ENCODE measurements at regions not wholly inside any gene's neighbourhood (a gene's known extent, or its start where the extent isn't known, plus 50 kb on each side); places are given as distances from the start of the nearest gene placed in this dataset.

DNA sequence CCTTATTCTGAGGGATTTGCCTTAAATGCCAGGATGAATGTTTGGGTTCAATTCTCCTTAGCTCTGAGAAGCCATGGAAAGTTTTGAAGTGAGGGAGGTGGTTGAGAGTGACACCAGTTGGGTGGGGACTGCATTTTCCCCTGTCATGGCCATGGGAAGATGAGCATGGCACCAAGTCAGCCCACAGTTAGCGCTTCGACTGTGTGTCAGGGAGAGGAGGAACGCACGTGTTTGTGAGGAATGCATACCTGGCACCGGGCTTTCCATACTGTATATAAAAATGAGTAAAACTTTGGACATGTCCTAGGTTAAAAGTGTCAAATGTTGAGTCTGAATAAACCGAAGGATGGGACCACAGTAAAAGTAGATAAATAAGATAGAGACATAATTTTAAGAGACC lies 187.5 kb upstream of the KL start:
- Histone ChIP-seq H3K27me3 (replicated peaks; ENCODE audit: insufficient read depth) (no peaks in the 10 kb centered on the region), H3K4me3 (no peak overlapping the region), H3K27ac (no peak overlapping the region), H3K4me1 (ENCODE audit: control insufficient read depth in 1 of 2, low read depth in 2 of 2) (no peaks in the 10 kb centered on the region), H3K9me3 (peaks cover 7% of the 10 kb centered on the region), H3K36me3 (no peaks in the 10 kb centered on the region)
- ATAC-seq (ENCODE audit: insufficient number of reproducible peaks, low FRiP score, low read depth) (no peak), DNase-seq (ENCODE audit: low spot score) (no peak)
- TF ChIP-seq, protein P1, sequence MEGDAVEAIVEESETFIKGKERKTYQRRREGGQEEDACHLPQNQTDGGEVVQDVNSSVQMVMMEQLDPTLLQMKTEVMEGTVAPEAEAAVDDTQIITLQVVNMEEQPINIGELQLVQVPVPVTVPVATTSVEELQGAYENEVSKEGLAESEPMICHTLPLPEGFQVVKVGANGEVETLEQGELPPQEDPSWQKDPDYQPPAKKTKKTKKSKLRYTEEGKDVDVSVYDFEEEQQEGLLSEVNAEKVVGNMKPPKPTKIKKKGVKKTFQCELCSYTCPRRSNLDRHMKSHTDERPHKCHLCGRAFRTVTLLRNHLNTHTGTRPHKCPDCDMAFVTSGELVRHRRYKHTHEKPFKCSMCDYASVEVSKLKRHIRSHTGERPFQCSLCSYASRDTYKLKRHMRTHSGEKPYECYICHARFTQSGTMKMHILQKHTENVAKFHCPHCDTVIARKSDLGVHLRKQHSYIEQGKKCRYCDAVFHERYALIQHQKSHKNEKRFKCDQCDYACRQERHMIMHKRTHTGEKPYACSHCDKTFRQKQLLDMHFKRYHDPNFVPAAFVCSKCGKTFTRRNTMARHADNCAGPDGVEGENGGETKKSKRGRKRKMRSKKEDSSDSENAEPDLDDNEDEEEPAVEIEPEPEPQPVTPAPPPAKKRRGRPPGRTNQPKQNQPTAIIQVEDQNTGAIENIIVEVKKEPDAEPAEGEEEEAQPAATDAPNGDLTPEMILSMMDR (IDR thresholded peaks at IDR 0.05), result no peak

DNA sequence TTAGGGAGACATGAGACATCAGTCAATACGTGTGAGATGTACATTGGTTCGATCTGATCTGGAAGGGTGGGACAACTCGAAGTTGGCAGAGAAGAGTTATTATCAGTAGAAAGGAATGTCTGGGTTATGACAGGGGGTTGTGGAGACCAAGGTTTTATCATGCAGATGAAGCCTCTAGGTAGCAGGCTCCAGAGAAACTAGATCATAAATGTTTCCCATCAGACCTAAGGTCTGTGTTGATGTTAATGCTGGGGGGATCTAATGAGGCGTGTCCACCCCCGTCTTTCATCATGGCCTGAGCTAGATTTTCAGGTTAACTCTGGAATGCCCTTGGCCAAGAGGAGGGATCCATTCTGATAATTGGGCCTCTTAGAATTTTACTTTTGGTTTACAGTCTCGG lies 187.0 kb upstream of the KL start:
- H3K4me3 ChIP-seq, result no peak overlapping the region
- no peaks in the 10 kb centered on the region for H3K36me3 ChIP-seq
- H3K4me1 ChIP-seq (ENCODE audit: control insufficient read depth in 1 of 2, low read depth in 2 of 2), result no peaks in the 10 kb centered on the region
- DNase-seq (ENCODE audit: low spot score) (no peak), ATAC-seq (ENCODE audit: insufficient number of reproducible peaks, low FRiP score, low read depth) (no peak)
- H3K27ac ChIP-seq, result no peak overlapping the region
- H3K9me3 ChIP-seq, result peaks cover 13% of the 10 kb centered on the region
- H3K27me3 ChIP-seq (replicated peaks; ENCODE audit: insufficient read depth), result no peaks in the 10 kb centered on the region
- TF ChIP-seq, protein P1 (IDR thresholded peaks at IDR 0.05), result no peak

DNA sequence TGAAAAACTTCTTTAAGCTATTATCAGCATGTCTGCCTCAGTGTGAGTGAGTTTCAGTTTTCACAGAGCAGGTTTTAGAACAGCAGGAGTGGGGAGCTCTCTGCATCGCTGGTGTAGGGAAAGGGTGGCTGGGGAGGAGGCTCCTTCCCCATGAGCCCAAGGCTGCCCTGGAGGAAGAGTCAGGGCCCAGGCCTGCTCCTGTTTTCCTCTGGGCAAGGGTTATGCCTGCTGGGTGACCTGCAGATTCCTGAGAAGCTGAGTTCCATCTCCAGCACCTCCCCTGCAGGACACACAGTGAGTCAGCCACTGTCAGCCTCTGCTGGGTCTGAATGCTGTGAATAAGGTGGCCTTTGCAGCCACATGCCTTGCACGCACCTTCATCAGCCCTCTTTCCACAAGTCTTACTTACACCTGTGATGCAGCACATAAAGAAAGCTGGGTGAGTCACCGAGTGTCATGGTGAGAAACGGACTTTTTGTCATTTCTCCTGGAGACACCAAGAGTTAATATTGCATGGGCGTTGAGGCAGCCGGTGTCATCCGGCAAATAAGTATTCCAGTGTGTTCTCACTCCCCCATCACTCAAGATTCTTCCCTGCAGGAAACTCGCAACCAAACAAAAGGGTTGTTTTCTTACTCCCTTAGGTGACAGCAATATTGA lies 186.4 kb upstream of the KL start:
- no peaks in the 10 kb centered on the region for H3K27me3 ChIP-seq (replicated peaks; ENCODE audit: insufficient read depth)
- H3K27ac ChIP-seq, result no peak overlapping the region
- H3K4me3 ChIP-seq, result no peak overlapping the region
- TF ChIP-seq, protein P1 (IDR thresholded peaks at IDR 0.05), result no peak
- no peak for DNase-seq (ENCODE audit: low spot score)
- H3K9me3 ChIP-seq, result peaks cover 13% of the 10 kb centered on the region
- no peaks in the 10 kb centered on the region for H3K36me3 ChIP-seq
- no peaks in the 10 kb centered on the region for H3K4me1 ChIP-seq (ENCODE audit: control insufficient read depth in 1 of 2, low read depth in 2 of 2)
- ATAC-seq (ENCODE audit: insufficient number of reproducible peaks, low FRiP score, low read depth), result no peak

DNA sequence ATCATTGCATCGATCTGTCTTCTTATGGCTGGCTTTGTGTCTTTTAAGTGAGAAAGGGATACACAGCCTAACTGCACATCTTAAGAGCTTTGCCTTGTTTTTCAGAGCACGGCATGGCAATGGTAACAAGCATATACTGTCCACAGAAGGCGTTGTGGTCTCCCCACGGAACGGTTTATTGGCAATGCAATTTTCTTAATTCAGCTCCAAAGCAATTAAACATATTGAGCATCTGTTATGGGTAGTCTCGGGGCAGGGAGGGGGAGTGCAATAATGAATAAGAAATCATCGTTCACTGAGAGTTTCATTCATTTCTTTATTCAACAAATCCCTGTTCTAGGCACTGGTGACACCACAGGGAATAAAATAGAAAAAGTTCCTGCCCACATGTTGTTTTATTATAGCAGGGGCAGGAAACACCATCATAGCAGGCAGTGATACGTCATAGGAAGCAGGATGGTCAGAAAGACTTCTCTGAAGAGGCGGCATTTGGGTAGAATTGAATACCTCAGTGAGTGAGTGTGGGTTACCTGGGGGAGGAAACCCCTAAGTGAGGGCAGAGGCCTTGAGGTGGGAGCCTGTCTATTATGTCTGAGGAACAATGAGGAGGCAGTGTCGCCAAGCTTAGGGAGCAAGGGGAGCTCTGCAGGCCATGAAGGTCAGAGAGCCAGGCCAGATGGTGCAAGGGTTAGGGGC lies 185.7 kb upstream of the KL start:
- no peaks in the 10 kb centered on the region for H3K27me3 ChIP-seq (replicated peaks; ENCODE audit: insufficient read depth)
- peaks cover 13% of the 10 kb centered on the region for H3K9me3 ChIP-seq
- DNase-seq (ENCODE audit: low spot score) (no peak), ATAC-seq (ENCODE audit: insufficient number of reproducible peaks, low FRiP score, low read depth) (no peak)
- H3K27ac ChIP-seq, result no peak overlapping the region
- TF ChIP-seq, protein P1 (IDR thresholded peaks at IDR 0.05), result no peak
- no peaks in the 10 kb centered on the region for H3K36me3 ChIP-seq
- no peak overlapping the region for H3K4me3 ChIP-seq
- H3K4me1 ChIP-seq (ENCODE audit: control insufficient read depth in 1 of 2, low read depth in 2 of 2), result no peaks in the 10 kb centered on the region

DNA sequence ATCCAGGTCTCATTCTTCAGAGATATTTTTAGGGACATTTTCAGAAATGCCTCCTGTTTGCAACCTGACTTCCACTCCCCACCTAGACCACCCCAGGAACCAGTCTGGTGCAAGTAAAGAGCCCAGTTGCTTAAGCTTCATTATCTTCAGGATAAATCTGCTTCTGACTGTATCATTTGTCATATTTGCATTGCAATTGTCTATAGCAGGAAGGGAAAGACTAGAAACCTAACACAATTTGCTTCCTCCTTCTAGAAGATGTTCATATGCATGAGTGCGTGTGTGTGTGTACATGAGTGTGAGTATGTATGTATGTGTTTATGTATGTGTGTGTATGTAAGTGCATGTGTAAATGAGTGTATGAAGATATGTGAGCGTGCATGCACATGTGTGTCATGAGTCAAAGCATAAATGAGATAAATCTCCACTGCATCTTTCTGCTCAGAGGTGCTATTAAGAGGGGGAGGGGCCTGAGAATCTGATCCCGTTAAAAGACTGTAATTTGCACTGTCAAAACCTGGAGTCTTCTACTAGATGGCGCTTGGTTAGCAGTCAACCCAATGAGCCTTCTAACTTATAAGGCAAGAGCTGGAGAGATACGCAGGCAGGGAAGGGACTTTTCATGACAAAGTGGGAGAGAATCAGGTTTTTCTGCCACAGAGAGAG lies 178.8 kb upstream of the KL start:
- no peak for DNase-seq (ENCODE audit: low spot score)
- Histone ChIP-seq H3K36me3 (no peaks in the 10 kb centered on the region), H3K27me3 (replicated peaks; ENCODE audit: insufficient read depth) (no peaks in the 10 kb centered on the region), H3K4me1 (ENCODE audit: control insufficient read depth in 1 of 2, low read depth in 2 of 2) (peaks cover 0 to 23% of the 10 kb centered on the region in 2 donors), H3K4me3 (no peak overlapping the region), H3K27ac (no peak overlapping the region), H3K9me3 (peaks cover 13% of the 10 kb centered on the region)
- TF ChIP-seq, protein P1 (IDR thresholded peaks at IDR 0.05), result no peak
- no peak for ATAC-seq (ENCODE audit: insufficient number of reproducible peaks, low FRiP score, low read depth)
